NOMO-1 treated with dmso at 0.1 percent for 144 hours (cell line): ENCODE measurements at regions not wholly inside any gene's neighbourhood (a gene's known extent, or its start where the extent isn't known, plus 50 kb on each side); places are given as distances from the start of the nearest gene placed in this dataset.

Experiments used
- DNase-seq: peaks from one replicate; lab custom pipeline; 2025; ENCODE audit not compliant: unreplicated experiment; lab: John Stamatoyannopoulos, UW

GRCh38 chr3:117958027-117958426, 1076.6 kb downstream of the IGSF11 start:
- DNase-seq = no peak

GRCh38 chr3:117962750-117963149, 1071.9 kb downstream of the IGSF11 start:
- DNase-seq = no peak

- no peak for DNase-seq
These were observed 1070.8 kb downstream of the IGSF11 start for GRCh38 chr3:117963858-117964257.

GRCh38 chr3:117964814-117965213, 1069.8 kb downstream of the IGSF11 start:
- no peak for DNase-seq

- DNase-seq = no peak
These were observed 1057.0 kb downstream of the IGSF11 start for GRCh38 chr3:117977504-117978228.

GRCh38 chr3:117979466-117979865, 1055.2 kb downstream of the IGSF11 start:
- DNase-seq = no peak

GRCh38 chr3:117987256-117987655, 1047.4 kb downstream of the IGSF11 start:
- DNase-seq = no peak

- peak; percentile 1 for DNase-seq
These were observed 1044.7 kb downstream of the IGSF11 start for GRCh38 chr3:117989982-117990381.

- no peak for DNase-seq
These were observed 1044.0 kb downstream of the IGSF11 start for GRCh38 chr3:117990627-117991026.

- DNase-seq = no peak
These were observed 1038.7 kb downstream of the IGSF11 start for GRCh38 chr3:117995842-117996437.

- DNase-seq = peak; percentile 48
These were observed 1037.2 kb downstream of the IGSF11 start for GRCh38 chr3:117997201-117998049.

- no peak for DNase-seq
These were observed 1036.6 kb downstream of the IGSF11 start for GRCh38 chr3:117998071-117998470.

GRCh38 chr3:118000219-118000618, 1034.4 kb downstream of the IGSF11 start:
- DNase-seq = no peak

- DNase-seq = no peak
These were observed 1033.3 kb downstream of the IGSF11 start for GRCh38 chr3:118001380-118001779.

- no peak for DNase-seq
These were observed 1022.7 kb downstream of the IGSF11 start for GRCh38 chr3:118011910-118012309.

GRCh38 chr3:118029049-118029448, 1005.6 kb downstream of the IGSF11 start:
- no peak for DNase-seq

GRCh38 chr3:118036215-118036614, 998.4 kb downstream of the IGSF11 start:
- DNase-seq = no peak

- DNase-seq = no peak
These were observed 979.3 kb downstream of the IGSF11 start for GRCh38 chr3:118055381-118055780.

GRCh38 chr3:118057086-118057485, 977.6 kb downstream of the IGSF11 start:
- DNase-seq = no peak

GRCh38 chr3:118059096-118059495, 975.5 kb downstream of the IGSF11 start:
- DNase-seq = no peak

GRCh38 chr3:118067439-118067838, 967.2 kb downstream of the IGSF11 start:
- DNase-seq = no peak

GRCh38 chr3:118075873-118076272, 958.8 kb downstream of the IGSF11 start:
- no peak for DNase-seq
